Stimulated activated CD4-positive, alpha-beta T cell treated with anti-CD3 and anti-CD28 coated beads, Interleukin-1b, Interleukin-23, amount 100 ng/mL, for 48 hours (primary cell): ENCODE measurements at regions not wholly inside any gene's neighbourhood (a gene's known extent, or its start where the extent isn't known, plus 50 kb on each side); places are given as distances from the start of the nearest gene placed in this dataset.

Source experiments
- DNase-seq: peaks from one replicate; pipeline ENCODE4 v3.0.0-alpha.2; 2020

- DNase-seq, result no peak
Measured at GRCh38 chr10:27451054-27451453, 53.0 kb upstream of the RAB18 start.

DNA sequence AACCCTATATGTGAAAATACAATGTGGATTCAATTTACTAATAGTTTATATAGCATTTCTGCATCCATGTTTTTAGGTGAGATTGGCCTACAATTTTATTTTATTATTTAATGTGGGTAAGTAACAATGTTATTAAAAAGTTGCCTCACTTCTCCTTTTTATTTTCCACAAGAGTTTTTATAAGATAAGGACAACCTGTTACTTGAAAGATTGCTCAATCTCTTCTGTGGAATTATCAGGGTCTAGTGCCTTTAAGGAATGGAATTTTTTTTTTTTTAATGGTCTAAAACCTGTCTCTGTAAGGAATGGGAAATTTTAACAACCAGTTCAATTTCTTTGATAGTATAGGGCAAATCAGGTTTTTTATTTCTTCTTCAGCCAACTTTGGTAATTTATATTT lies 53.9 kb upstream of the RAB18 start:
- no peak for DNase-seq

DNA sequence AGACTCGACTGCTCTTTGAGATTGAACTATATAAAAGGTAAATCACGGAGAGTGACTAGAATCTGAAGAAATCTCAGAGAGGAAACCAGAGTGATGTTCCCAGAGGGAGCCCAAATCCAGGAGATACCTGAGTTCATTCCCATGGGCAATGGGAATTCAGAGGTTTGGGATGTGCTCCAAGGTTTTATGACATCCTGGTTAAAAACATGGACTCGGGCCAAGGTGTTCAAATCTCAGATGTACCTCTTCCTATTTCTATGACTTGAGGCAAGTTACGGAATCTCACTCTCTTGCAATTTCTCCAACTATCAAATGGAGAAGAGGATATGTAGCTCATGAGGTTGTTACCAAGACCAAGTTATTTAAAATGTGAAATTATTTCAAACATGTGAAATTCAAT lies 54.5 kb upstream of the RAB18 start:
- no peak for DNase-seq

GRCh38 chr10:27448921-27449320 lies 55.2 kb upstream of the RAB18 start:
- DNase-seq, result no peak

- no peak for DNase-seq
Measured at GRCh38 chr10:27447540-27447939, 56.6 kb upstream of the RAB18 start.

DNA sequence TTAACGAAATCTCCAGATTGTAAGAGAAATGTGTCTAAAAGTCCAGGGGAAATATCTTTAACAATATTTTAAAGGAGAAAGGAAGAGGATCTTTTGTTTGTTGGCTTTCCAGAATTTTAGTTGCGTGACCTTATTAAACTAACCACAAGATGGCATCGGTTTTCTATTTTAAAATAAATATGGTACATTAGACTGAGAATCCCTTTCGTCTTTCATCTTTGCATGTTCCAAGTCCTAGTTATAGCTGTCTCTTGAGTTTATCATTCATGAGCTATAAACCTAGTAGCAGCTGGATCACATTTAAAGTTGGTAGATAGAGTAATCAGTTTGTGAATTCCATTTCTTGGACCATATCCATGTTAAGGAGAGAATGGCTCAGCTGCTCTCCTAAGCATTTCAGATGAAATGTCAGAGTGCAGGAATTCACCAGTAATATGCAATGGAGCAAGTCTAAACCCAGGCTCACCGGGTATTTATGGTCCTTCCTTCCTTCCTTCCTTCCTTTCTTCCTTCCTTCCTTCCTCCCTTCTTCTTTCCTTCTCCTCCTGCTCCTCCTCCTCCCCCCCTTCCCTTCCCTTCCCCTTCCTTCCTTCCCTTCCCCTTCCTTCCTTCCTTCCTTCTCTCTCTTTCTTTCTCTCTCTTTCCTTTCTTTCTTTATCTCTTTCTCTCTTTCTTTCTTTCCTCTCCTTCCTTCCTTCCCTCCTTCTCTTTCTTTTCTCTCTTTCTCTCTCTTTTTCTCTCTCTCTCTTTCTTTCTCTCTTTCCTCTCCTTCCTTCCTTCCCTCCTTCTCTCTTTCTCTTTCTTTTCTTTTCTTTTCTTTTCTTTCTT lies 57.8 kb upstream of the RAB18 start:
- no peak for DNase-seq

- DNase-seq, result no peak
Measured at GRCh38 chr10:27445070-27445469, 59.0 kb upstream of the RAB18 start.

- DNase-seq, result no peak
Measured at GRCh38 chr10:27440478-27440877, 63.6 kb upstream of the RAB18 start.

GRCh38 chr10:27440021-27440420 lies 64.1 kb upstream of the RAB18 start:
- no peak for DNase-seq

GRCh38 chr10:27439101-27439500 lies 65.0 kb upstream of the RAB18 start:
- DNase-seq, result no peak

DNA sequence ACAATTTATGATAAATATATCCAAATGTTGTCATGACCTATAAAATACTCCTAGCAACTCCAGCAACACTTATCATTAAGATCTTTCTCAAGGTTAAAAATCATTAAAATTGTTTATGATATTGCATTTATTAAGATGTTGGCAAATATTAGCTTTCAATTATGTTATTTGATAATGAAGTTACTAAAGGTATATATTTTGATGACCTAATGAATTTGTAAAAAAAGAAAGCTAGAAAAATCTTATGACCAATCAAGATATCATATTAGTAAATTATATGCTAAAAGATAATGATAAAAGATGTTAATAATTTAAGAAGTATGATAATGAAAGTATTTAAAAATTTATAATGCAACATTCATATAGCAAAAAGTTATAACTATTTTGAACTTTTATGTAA lies 66.3 kb upstream of the RAB18 start:
- DNase-seq, result no peak

- no peak for DNase-seq
Measured at GRCh38 chr10:27436710-27437109, 67.4 kb upstream of the RAB18 start.

DNA sequence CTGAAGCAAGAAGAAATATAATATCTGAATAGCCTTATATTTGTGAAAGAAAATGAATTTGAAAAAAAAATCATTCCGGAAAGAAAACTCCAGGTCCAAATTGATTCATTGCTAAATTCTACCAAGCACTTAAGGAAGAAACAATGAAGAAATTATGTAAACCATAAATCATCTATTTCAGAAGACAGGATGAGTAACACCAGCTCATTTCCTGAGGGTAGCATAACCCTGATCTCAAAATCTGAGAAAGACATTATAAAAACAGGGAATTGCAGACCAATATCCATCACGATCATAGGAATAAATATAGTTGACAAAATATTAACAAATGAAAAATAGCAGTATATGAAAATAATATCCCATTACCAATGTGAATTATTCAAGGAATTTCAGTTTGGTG lies 70.1 kb upstream of the RAB18 start:
- no peak for DNase-seq

DNA sequence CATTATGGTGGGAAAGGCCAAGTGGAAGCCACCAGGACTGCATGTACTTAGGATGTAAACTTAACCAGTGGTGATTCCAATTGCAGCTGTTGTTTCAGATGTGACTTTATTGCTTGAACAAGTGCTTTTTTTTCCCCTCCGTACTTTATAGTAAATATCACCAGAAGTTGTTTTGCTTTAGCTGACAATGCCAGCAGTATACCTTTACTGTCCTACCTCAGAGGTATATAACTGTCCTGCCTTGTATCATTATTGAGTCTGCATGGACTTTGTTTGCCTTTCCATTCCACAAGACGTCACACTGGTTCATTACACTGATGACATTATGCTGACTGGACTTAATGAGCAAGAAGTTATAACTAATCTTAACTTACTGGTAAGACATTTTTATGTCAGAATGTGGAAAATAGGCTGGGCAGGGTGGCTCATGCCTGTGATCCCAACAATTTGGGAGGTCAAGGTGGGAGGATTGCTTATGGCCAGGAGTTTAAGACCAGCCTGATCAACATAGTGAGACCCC lies 77.1 kb upstream of the RAB18 start:
- DNase-seq, result no peak

GRCh38 chr10:27413831-27414348 lies 90.2 kb upstream of the RAB18 start:
- no peak for DNase-seq

DNA sequence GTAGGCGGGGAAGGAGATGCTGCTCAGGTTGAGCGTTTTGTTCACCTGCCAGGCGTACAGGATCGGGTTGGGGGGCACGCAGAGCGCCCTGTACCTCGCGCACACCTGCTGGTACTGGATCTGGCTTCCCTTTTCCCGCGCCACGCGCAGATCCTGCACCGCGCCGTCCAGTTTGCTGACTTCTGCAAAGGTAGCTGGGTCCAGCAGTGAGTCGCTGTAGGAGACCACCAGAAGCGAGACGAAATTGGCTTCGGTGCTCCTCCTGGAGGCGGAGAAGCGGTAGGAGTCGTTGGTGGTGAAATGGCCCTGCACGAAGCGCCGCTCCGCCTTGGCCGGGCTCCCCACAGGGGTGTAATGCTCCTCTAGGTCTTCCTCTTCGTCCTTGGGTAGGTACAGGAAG lies 90.7 kb upstream of the RAB18 start:
- DNase-seq, result no peak

DNA sequence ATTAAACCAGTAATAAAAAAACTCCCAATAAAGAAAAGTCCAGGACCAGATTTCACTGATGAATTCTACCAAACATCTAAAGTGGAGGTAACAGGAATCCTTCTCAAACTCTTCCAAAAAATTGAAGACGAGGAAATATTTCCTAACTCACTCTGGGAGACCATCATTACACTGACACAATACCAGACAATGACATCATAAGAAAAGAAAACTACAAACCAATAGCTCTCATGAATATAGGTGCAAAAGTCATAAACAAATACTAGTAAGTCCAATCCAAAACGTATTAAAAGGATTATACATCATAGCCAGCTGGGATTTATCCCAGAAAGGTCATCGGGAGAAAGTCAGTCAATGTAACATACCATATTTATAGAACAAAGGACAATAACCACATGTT lies 94.0 kb upstream of the RAB18 start:
- no peak for DNase-seq

DNA sequence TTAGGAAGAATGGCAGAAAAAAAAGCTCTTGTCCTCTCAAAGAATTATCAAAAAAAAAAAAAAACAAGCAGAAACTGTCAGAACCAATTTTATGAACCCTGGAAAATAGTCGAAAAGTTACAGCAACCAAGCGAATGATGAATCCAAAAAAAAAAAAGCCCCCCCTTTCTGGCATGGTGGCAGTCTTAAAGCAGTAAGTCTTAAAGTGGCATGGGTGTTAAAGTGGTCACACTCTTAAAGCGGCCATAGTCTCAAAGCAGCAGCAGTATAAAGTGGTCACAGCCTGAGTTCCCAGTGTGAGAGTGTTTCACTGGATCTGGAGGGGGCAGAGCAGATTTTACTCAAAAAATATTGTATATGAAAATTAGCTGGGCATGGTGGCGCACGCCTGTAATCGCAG lies 96.8 kb upstream of the RAB18 start:
- DNase-seq, result no peak

GRCh38 chr10:27399871-27400270 lies 104.2 kb upstream of the RAB18 start:
- no peak for DNase-seq

- no peak for DNase-seq
Measured at GRCh38 chr10:27393961-27394360, 110.1 kb upstream of the RAB18 start.

DNA sequence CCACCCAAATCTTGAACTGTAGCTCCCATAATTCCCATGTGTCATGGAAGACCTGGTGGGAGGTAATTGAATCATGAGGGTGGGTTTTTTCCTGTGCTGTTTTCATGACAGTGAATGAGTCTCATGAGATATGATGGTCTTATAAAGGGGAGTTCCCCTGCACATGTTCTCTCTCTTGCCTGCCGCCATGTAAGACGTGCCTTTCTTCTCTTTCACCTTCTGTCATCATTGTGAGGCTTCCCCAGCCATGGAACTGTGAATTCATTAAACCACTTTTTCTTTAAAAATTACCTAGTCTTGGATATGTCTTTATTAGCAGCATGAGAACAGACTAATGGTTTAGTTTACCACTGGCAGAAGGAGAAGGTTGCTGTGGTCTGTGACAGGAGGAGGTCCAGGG lies 111.5 kb upstream of the RAB18 start:
- no peak for DNase-seq

- DNase-seq, result no peak
Measured at GRCh38 chr10:27391916-27392315, 112.2 kb upstream of the RAB18 start.

GRCh38 chr10:27391325-27391724 lies 112.8 kb upstream of the RAB18 start:
- no peak for DNase-seq

GRCh38 chr10:27390681-27391080 lies 113.4 kb upstream of the RAB18 start:
- DNase-seq, result no peak
